ENCODE measurements at regions not wholly inside any gene's neighbourhood (a gene's known extent, or its start where the extent isn't known, plus 50 kb on each side); places are given as distances from the start of the nearest gene placed in this dataset.

- H3K4me3 ChIP-seq (ENCODE audit: low read depth, low read length): no peak overlapping the region
- no peak for DNase-seq (ENCODE audit: low read depth)
- peak; percentile 15 for TF ChIP-seq CTCF (IDR thresholded peaks at IDR 0.05; ENCODE audit: insufficient read depth, low read depth, low read length, missing control alignments)
Observed at GRCh38 chr6:139927236-139927635, 552.8 kb upstream of the CITED2 start.

GRCh38 chr6:139926711-139927110 lies 552.3 kb upstream of the CITED2 start:
- H3K4me3 ChIP-seq (ENCODE audit: low read depth, low read length): no peak overlapping the region
- no peak for TF ChIP-seq CTCF (IDR thresholded peaks at IDR 0.05; ENCODE audit: insufficient read depth, low read depth, low read length, missing control alignments)
- DNase-seq (ENCODE audit: low read depth): peak; percentile 53

GRCh38 chr6:139925894-139926641 lies 551.6 kb upstream of the CITED2 start:
- DNase-seq (ENCODE audit: low read depth): no peak
- no peak overlapping the region for H3K4me3 ChIP-seq (ENCODE audit: low read depth, low read length)
- no peak for TF ChIP-seq CTCF (IDR thresholded peaks at IDR 0.05; ENCODE audit: insufficient read depth, low read depth, low read length, missing control alignments)

- no peak overlapping the region for H3K4me3 ChIP-seq (ENCODE audit: low read depth, low read length)
- TF ChIP-seq CTCF (IDR thresholded peaks at IDR 0.05; ENCODE audit: insufficient read depth, low read depth, low read length, missing control alignments): no peak
- DNase-seq (ENCODE audit: low read depth): no peak
Observed at GRCh38 chr6:139923964-139924475, 549.6 kb upstream of the CITED2 start.

GRCh38 chr6:139922236-139922635 lies 547.8 kb upstream of the CITED2 start:
- H3K4me3 ChIP-seq (ENCODE audit: low read depth, low read length): no peak overlapping the region
- no peak for TF ChIP-seq CTCF (IDR thresholded peaks at IDR 0.05; ENCODE audit: insufficient read depth, low read depth, low read length, missing control alignments)
- DNase-seq (ENCODE audit: low read depth): no peak

GRCh38 chr6:139920776-139921100 lies 546.3 kb upstream of the CITED2 start:
- DNase-seq (ENCODE audit: low read depth): no peak
- no peak overlapping the region for H3K4me3 ChIP-seq (ENCODE audit: low read depth, low read length)
- TF ChIP-seq CTCF (IDR thresholded peaks at IDR 0.05; ENCODE audit: insufficient read depth, low read depth, low read length, missing control alignments): no peak

All from GM12865 (cell line).